GM12872 (cell line): ENCODE measurements at regions not wholly inside any gene's neighbourhood (a gene's known extent, or its start where the extent isn't known, plus 50 kb on each side); places are given as distances from the start of the nearest gene placed in this dataset.
A peak's percentile ranks its signal among the peaks of the same experiment; 100 is the strongest.

Experiments used
- TF ChIP-seq, protein P1 (sequence below): IDR thresholded peaks from 3 replicates; pipeline ENCODE4 v1.5.1; 2011; ENCODE audit warnings: low read depth, mild to moderate bottlenecking, low read length, moderate library complexity; ENCODE audit not compliant: insufficient read depth

DNA sequence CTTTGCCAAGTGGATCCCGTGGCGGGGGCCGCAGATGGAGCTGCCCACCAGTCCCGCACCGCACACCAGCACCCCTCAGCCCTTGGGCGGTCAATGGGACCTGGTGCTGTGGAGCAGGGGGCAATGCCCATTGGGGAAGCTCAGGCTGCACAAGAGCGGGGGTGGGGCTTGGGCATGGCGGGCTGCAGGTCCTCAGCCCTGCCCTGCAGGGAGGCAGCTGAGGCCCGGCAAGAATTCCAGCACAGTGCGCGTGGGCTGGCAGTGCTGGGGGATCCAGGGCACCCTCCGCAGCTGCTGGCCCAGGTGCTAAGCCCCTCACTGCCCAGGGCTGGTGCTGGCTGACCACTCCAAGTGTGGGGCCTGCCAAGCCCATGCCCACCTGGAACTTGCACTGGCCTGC is 136.2 kb upstream of the ANKRD30A start:
- TF ChIP-seq, protein P1, sequence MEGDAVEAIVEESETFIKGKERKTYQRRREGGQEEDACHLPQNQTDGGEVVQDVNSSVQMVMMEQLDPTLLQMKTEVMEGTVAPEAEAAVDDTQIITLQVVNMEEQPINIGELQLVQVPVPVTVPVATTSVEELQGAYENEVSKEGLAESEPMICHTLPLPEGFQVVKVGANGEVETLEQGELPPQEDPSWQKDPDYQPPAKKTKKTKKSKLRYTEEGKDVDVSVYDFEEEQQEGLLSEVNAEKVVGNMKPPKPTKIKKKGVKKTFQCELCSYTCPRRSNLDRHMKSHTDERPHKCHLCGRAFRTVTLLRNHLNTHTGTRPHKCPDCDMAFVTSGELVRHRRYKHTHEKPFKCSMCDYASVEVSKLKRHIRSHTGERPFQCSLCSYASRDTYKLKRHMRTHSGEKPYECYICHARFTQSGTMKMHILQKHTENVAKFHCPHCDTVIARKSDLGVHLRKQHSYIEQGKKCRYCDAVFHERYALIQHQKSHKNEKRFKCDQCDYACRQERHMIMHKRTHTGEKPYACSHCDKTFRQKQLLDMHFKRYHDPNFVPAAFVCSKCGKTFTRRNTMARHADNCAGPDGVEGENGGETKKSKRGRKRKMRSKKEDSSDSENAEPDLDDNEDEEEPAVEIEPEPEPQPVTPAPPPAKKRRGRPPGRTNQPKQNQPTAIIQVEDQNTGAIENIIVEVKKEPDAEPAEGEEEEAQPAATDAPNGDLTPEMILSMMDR, result no peak

DNA sequence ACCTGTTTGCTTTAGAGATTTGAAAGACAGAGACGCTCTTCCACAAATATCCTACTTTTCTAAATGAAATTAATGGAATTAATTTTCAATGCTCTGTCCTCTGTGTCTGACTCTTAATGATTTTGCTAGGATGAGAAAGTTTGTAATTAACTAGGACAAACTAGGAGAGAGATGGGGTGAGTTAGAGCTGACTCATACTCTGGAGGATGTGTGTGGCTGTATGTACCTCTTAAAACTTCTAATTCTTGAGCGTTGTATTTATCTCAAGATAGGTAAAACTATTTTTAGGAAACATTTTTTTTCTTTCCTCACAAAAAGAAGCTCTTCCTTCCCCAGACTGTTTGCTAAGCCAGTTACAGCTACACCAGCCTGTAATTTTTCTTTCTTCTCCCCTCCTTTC is 178.8 kb upstream of the ANKRD30A start:
- TF ChIP-seq, protein P1, result no peak

DNA sequence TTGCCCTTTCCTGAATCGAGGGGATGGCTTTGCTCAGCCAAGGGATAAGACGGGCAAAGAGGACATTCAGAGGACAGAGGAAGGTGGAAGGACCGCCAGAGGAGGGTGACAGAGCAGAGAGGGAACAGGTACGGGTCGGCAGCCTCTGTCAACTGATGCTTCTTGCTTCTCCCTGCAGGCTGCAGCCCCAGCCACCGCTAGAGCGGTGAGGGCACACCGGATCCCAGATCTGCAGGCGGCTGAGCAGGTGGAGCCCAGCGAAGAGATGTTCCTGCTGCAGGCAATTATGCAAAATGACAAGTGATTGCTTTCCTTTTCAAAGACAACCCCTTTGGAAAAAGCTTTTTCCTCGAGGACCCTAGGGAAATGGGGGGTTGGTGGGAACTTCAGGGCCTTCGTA is 181.9 kb upstream of the ANKRD30A start:
- TF ChIP-seq, protein P1, result no peak

DNA sequence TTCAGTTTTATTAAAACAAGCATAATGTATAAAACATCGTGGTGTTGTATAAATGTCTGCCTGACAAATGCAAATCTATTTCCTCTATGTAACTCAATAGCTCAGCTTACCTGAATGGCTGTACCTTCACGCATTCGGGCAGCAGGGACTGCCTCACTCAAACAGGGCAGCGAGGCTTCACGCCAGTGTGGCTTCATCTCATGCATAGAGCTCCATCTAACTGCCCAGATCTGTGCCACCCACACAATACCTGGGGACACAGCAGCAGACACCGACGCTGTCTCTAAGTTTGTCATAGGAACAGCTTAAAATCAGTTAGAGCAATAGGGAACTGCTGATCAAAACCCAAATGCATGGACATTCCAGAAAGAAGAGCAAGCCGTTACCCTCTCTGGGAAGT is 182.8 kb upstream of the ANKRD30A start:
- TF ChIP-seq, protein P1, result no peak

DNA sequence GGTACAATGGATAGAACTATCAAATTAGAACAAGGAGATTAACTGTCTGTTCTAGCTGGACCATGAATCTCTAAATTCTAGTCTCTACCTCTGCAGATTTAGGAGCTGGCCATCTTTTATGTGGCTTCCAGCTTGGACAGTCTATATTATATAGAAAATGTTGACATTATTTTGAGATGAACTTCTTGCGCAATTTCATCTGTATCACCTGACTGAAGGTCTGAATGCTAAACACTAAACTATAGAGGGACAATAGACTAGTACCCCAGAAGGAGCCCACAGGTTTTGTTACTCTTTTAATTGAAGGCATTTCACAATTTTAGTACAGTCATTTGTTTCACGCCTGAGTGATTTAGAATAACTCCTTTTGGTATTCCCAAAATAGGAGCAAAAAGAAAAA is 222.4 kb upstream of the ANKRD30A start:
- TF ChIP-seq, protein P1, result no peak

DNA sequence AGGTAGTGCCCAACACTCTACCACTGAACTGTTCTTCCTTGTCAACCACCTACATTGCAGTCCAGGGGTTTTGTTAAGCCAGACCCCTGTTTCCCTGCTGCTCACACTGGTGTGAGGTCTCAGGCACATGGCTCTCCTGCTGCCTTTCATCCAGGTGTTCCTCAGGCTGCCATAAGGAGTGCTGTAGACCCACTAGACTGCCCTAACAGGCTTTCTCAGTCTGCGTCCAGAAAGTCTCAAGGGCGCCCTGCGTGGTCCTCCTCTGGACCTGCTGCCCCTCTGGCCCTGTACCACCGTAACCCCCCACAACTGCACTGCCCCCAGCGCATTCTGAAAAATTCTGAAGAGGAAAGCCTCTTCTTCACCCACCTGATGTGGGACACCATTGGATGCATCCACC is 225.7 kb upstream of the ANKRD30A start:
- TF ChIP-seq, protein P1, result no peak

DNA sequence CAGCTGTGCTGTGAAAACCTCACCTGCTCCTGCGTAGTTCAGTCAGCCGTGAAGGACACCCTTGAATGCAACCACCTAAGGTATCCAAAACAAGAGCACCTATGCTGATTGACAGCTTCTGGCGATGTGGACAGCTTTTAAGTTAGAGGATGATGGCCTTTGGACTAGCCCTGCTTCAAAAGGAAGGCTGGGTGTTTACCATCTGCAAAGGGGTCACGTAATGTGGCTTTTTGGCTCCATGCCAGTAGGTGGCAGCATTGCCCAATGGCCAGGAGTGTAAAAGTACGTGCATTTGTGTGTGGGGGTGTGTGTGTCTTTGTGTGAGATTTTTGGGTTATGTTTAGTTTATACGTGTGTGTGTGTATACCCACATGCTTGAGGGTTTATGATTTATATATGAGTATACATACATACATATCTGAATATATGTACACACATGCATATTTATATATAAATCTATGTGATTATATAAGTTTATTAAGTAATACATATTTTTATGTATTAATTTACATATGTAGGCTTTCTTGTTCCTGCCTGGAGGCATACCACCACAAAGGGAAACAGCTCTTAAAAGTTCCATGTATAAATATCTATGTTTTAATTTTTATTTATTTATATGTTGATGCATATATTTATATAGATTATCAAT is 236.3 kb upstream of the ANKRD30A start:
- TF ChIP-seq, protein P1, result peak; percentile 78

DNA sequence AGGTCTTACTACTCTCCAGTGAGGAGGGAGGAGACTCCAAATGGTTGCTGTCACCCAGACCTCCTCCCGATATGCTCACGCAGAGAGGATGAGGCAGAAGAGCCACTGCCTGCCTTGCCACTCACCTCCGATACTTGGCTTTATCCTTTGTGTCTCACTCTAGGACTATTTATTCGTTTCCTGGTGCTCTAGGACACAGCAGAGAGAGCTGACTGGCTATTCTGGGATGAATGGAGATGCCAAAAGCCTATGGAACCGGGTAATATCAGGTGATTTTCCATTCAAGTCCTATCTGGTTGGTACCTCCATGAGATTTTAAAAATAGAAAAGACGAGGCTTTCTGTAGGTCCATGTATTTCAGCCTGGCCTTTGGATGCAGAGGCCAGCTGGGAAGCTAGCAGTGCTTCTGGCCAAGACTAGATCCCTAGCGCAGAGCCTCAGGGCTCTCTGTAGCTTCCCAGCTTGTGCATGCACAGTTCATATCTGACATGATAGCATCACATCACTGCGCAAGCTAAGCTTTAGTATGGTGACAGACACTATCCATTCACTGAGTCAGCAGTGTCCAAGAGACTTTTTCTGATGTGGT is 239.0 kb upstream of the ANKRD30A start:
- TF ChIP-seq, protein P1, result no peak
